ENCODE measurements at regions not wholly inside any gene's neighbourhood (a gene's known extent, or its start where the extent isn't known, plus 50 kb on each side); places are given as distances from the start of the nearest gene placed in this dataset.

DNA sequence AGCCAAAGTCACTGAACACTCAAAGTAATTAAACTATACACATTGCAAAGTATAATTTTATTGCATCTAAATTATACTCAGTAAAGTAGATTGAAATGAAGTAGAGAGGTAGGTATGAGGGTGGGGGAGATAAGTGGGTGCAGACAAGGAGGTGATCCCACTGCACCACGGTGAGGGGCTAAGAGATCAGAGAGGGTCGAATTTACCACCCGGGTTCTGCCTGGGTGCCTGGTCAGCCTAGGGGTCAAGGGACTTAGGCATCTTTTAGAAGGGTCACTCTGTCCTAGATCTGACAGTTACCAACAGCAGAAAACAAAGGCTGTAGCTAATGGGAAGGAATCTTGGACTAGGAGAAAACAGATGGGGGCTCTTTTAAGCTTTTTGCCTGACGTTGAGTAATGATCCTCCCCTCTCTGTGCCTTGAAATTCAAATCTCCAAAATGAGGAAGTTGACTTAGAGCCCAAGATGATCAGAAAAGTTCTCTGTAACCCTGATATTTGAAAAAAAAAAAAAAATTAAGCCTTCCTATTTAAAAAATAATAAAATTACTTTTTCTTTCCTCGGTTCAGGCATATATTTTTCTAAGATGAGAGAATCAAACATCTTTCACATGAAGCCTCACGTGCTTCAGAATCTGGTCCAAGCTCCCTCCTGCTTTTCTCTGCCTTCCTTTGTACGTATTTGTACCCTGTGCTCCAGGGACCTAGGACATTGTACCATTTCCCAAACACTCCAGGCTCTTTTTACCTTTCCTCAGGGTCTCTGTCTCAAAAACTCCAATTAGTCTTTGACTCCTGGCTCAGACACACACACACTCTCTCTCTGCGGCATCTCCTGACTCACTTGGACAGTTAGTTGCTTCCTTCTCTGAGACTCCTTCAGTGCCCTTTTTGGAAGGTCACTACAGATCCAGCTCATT is 353.9 kb downstream of the CYRIA start:
- no peak for TF ChIP-seq POLR2A (IDR thresholded peaks at IDR 0.05)
- TF ChIP-seq, protein P1, sequence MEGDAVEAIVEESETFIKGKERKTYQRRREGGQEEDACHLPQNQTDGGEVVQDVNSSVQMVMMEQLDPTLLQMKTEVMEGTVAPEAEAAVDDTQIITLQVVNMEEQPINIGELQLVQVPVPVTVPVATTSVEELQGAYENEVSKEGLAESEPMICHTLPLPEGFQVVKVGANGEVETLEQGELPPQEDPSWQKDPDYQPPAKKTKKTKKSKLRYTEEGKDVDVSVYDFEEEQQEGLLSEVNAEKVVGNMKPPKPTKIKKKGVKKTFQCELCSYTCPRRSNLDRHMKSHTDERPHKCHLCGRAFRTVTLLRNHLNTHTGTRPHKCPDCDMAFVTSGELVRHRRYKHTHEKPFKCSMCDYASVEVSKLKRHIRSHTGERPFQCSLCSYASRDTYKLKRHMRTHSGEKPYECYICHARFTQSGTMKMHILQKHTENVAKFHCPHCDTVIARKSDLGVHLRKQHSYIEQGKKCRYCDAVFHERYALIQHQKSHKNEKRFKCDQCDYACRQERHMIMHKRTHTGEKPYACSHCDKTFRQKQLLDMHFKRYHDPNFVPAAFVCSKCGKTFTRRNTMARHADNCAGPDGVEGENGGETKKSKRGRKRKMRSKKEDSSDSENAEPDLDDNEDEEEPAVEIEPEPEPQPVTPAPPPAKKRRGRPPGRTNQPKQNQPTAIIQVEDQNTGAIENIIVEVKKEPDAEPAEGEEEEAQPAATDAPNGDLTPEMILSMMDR (IDR thresholded peaks at IDR 0.05), result no peak

Data from thyroid gland (tissue), 4 donors.